Uterus (tissue), 3 donors: ENCODE measurements at regions not wholly inside any gene's neighbourhood (a gene's known extent, or its start where the extent isn't known, plus 50 kb on each side); places are given as distances from the start of the nearest gene placed in this dataset.
"Not testable (repeated sequence)": the region's sequence is repeated elsewhere in the genome, so short reads cannot be mapped to it uniquely, and the experiment has no call there.

Source experiments
- DNase-seq, 2 donors: peaks; one replicate each; pipeline ENCODE4 v3.0.0-alpha.2; 2019 to 2020
- H3K27ac ChIP-seq, 2 donors: fragments of 200-600 bp; sonication (generic); 1 replicate in 1 of 2; 2 replicates in 1 of 2; pipeline ENCODE4 v1.5.1; 2016 to 2018
- H3K27me3 ChIP-seq, 2 donors: fragments of 200-600 bp; sonication (generic); one replicate each; pipeline ENCODE4 v1.5.1; 2018 to 2019; ENCODE audit warnings: control low read depth in 1 of 2
- H3K36me3 ChIP-seq, 2 donors: fragments of 200-600 bp; sonication (generic); one replicate each; pipeline ENCODE4 v1.5.1; 2019; ENCODE audit warnings: control low read depth in 1 of 2
- H3K4me1 ChIP-seq, 2 donors: fragments of 200-600 bp; sonication (generic); one replicate each; pipeline ENCODE4 v1.5.1; 2018 to 2019; ENCODE audit warnings: control low read depth in 1 of 2
- H3K4me3 ChIP-seq, 2 donors: fragments of 200-600 bp; sonication (generic); 1 replicate in 1 of 2; 2 replicates in 1 of 2; pipeline ENCODE4 v1.5.1; 2018 to 2019; ENCODE audit warnings: mild to moderate bottlenecking in 1 of 2
- H3K9me3 ChIP-seq, 2 donors: fragments of 200-600 bp; sonication (generic); one replicate each; pipeline ENCODE4 v1.5.1; 2019; ENCODE audit warnings: control low read depth in 1 of 2
- CTCF ChIP-seq, 4 experiments: fragments of 200-600 bp in 2 of 4; fragments of 450-650 bp in 2 of 4; sonication (generic) in 2 of 4; IDR thresholded peaks; one replicate each; pipeline ENCODE4 v1.5.1; 2016 to 2019; ENCODE audit warnings: antibody characterized with exemption in 4 of 4, mild to moderate bottlenecking in 2 of 4, moderate library complexity in 1 of 4
- POLR2A ChIP-seq, 2 donors: fragments of 450-650 bp; IDR thresholded peaks; one replicate each; pipeline ENCODE4 v1.6.1; 2016; ENCODE audit warnings: antibody characterized with exemption in 2 of 2, mild to moderate bottlenecking in 1 of 2, moderate library complexity in 1 of 2
- intact Hi-C: fragments of 100-400 bp; cut with DNase I; formaldehyde crosslinking; loops from one replicate; pipeline ENCODE4 v1.15.1; 2023; ENCODE audit warnings: low total_unique reads
- donor health status: DM: yes; HTN: yes; CAD: no.

GRCh38 chr3:61401359-61401758 lies 150.1 kb upstream of the FHIT start:
- Histone ChIP-seq H3K9me3 (no peaks in the 10 kb centered on the region), H3K36me3 (no peaks in the 10 kb centered on the region), H3K27ac (no peak overlapping the region), H3K4me1 (no peaks in the 10 kb centered on the region), H3K27me3 (no peaks in the 10 kb centered on the region), H3K4me3 (no peak overlapping the region)
- no peak for TF ChIP-seq POLR2A (IDR thresholded peaks at IDR 0.05)
- no peak for TF ChIP-seq CTCF (IDR thresholded peaks at IDR 0.05)
- DNase-seq, result no peak
- intact Hi-C loops, result no loop called here

- TF ChIP-seq CTCF (IDR thresholded peaks at IDR 0.05) (no peak), POLR2A (IDR thresholded peaks at IDR 0.05) (no peak)
- Histone ChIP-seq H3K4me3 (no peak overlapping the region), H3K36me3 (no peaks in the 10 kb centered on the region), H3K9me3 (no peaks in the 10 kb centered on the region), H3K27ac (no peak overlapping the region), H3K4me1 (no peaks in the 10 kb centered on the region), H3K27me3 (no peaks in the 10 kb centered on the region)
- no peak for DNase-seq
- intact Hi-C loops, result no loop called here
Measured at GRCh38 chr3:61407397-61407796, 154.0 kb upstream of the PTPRG start.

DNA sequence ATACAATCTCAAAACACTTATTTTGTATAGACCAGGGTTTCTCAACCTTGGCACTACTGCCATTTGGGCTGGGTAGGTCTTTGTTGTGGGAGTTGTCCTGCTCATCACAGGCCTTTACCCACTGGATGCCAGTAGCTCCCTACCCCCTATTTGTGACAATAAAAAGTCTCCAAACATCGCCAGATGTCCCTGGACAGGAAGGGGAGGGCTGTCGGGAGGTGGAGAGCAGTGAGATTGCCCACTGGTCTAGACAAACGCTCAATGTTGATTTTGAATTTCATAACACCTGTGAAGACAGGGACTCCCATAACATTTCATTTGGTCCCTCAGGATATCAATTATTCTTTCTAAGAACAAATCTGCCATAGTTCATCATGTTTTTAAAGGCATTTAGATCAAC lies 151.7 kb upstream of the PTPRG start:
- Histone ChIP-seq H3K36me3 (no peaks in the 10 kb centered on the region), H3K4me3 (no peak overlapping the region), H3K27ac (no peak overlapping the region), H3K27me3 (no peaks in the 10 kb centered on the region), H3K4me1 (no peaks in the 10 kb centered on the region), H3K9me3 (no peaks in the 10 kb centered on the region)
- TF ChIP-seq POLR2A (IDR thresholded peaks at IDR 0.05) (no peak), CTCF (IDR thresholded peaks at IDR 0.05) (no peak)
- DNase-seq, result no peak
- intact Hi-C loops, result no loop called here

- H3K9me3 ChIP-seq, H3K27ac ChIP-seq, intact Hi-C loops, H3K4me1 ChIP-seq, H3K4me3 ChIP-seq, H3K27me3 ChIP-seq, DNase-seq, H3K36me3 ChIP-seq: not testable (repeated sequence)
Measured at GRCh38 chr3:61410358-61410757, 151.0 kb upstream of the PTPRG start.

DNA sequence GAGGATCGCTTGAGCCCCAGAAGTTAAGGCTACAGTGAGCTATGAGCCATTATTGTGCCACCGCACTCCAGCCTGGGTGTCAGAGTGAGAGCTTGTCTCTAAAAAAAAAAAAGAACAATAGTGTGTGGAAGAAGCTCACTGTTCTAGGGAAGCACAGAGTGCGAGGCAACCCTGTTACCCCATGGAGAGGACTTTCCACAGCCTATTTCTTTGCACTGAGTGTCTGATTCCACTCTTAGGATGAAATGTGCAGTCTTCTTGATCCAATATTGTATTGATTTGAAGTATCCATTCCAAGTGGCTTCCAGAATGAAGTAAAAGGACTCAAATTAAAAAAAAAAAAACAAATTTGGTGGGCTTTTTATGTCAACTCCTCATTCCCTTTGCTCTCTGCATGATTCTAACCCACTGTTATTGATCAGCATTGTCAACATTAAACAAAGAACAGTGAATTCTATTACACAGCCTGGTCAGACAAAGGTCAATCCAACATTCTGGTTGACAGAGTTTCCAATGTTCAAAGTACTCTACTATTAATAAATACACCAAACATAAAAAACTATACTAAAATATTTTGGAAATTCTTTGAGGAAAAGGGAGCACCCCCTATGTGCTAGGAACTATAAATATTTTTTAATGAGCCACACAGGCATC lies 150.2 kb upstream of the PTPRG start:
- no peak overlapping the region for H3K27ac ChIP-seq
- no peak for DNase-seq
- H3K4me1 ChIP-seq, result no peaks in the 10 kb centered on the region
- intact Hi-C loops, result no loop called here
- H3K9me3 ChIP-seq, result no peaks in the 10 kb centered on the region
- no peaks in the 10 kb centered on the region for H3K27me3 ChIP-seq
- H3K36me3 ChIP-seq, result no peaks in the 10 kb centered on the region
- H3K4me3 ChIP-seq, result no peak overlapping the region
- TF ChIP-seq POLR2A (IDR thresholded peaks at IDR 0.05) (no peak), CTCF (IDR thresholded peaks at IDR 0.05) (no peak)

DNA sequence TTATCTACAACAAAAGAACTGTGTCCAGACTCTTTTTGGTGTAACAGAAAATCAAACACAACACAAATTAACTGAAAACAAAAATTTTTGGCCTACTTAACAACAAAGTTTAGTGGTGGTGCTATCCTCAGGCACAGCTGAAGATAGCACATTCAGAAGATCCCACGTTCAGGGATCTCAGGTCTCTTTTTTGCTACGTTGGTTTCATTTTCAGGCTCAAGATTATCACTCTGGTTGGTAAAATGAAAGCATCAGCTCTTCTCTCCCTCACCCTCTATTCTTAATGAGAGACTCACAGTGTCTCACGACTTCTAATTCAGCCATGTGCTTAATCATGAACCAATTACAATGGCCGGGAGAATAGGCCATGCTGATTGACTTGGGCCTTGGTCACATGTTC lies 146.9 kb upstream of the PTPRG start:
- intact Hi-C loops, result no loop called here
- TF ChIP-seq CTCF (IDR thresholded peaks at IDR 0.05), result no peak
- Histone ChIP-seq H3K27me3 (no peaks in the 10 kb centered on the region), H3K4me3 (no peak overlapping the region), H3K4me1 (no peaks in the 10 kb centered on the region), H3K27ac (no peak overlapping the region), H3K36me3 (no peaks in the 10 kb centered on the region), H3K9me3 (no peaks in the 10 kb centered on the region)
- no peak for DNase-seq
